Activated naive CD4-positive, alpha-beta T cell treated with anti-CD3 and anti-CD28 coated beads, Interleukin-2, amount 10 ng/mL, durations not matched to agents 7 days and 5 days (primary cell): ENCODE measurements at regions not wholly inside any gene's neighbourhood (a gene's known extent, or its start where the extent isn't known, plus 50 kb on each side); places are given as distances from the start of the nearest gene placed in this dataset.
"Not testable (repeated sequence)": the region's sequence is repeated elsewhere in the genome, so short reads cannot be mapped to it uniquely, and the experiment has no call there.

ENCODE experiments used
- CTCF ChIA-PET: fragments of 350-600 bp; sonication (Branson Sonifier 250); formaldehyde crosslinking; loops from one replicate; lab custom pipeline; 2021; ENCODE audit warnings: antibody characterized with exemption; lab: Charles Lee
- DNase-seq: peaks from one replicate; pipeline ENCODE4 v3.0.0-alpha.2; 2020
- H3K27ac Mint-ChIP-seq: one replicate; pipeline ENCODE4 v1.8.0; 2021; ENCODE audit warnings: mild to moderate bottlenecking, moderate library complexity, mixed read lengths
- H3K27me3 Mint-ChIP-seq: one replicate; pipeline ENCODE4 v1.8.0; 2021; ENCODE audit warnings: mild to moderate bottlenecking, mixed read lengths
- H3K36me3 Mint-ChIP-seq: one replicate; pipeline ENCODE4 v1.8.0; 2021; ENCODE audit warnings: mixed read lengths
- H3K4me1 Mint-ChIP-seq: one replicate; pipeline ENCODE4 v1.8.0; 2021; ENCODE audit warnings: mixed read lengths
- H3K4me3 Mint-ChIP-seq: one replicate; pipeline ENCODE4 v1.8.0; 2021; ENCODE audit warnings: mild to moderate bottlenecking, moderate library complexity, mixed read lengths
- H3K9me3 Mint-ChIP-seq: one replicate; pipeline ENCODE4 v1.8.0; 2021; ENCODE audit warnings: mixed read lengths

GRCh38 chrY:17643052-17643451 is 237.0 kb downstream of the CDY2B start:
- H3K9me3 Mint-ChIP-seq, CTCF ChIA-PET, H3K27ac Mint-ChIP-seq, DNase-seq, H3K27me3 Mint-ChIP-seq, H3K4me3 Mint-ChIP-seq, H3K4me1 Mint-ChIP-seq, H3K36me3 Mint-ChIP-seq: not testable (repeated sequence)

- H3K4me1 Mint-ChIP-seq, H3K4me3 Mint-ChIP-seq, DNase-seq, H3K9me3 Mint-ChIP-seq, H3K27ac Mint-ChIP-seq, CTCF ChIA-PET, H3K27me3 Mint-ChIP-seq, H3K36me3 Mint-ChIP-seq: not testable (repeated sequence)
These were observed 245.5 kb downstream of the CDY2B start for GRCh38 chrY:17634484-17634883.

GRCh38 chrY:17611256-17611655 is 268.8 kb downstream of the CDY2B start:
- H3K4me3 Mint-ChIP-seq, DNase-seq, H3K4me1 Mint-ChIP-seq, H3K27ac Mint-ChIP-seq, H3K27me3 Mint-ChIP-seq, H3K36me3 Mint-ChIP-seq, H3K9me3 Mint-ChIP-seq, CTCF ChIA-PET: not testable (repeated sequence)

- H3K36me3 Mint-ChIP-seq, H3K4me1 Mint-ChIP-seq, DNase-seq, CTCF ChIA-PET, H3K27me3 Mint-ChIP-seq, H3K27ac Mint-ChIP-seq, H3K4me3 Mint-ChIP-seq, H3K9me3 Mint-ChIP-seq: not testable (repeated sequence)
These were observed 269.4 kb downstream of the CDY2B start for GRCh38 chrY:17610649-17611048.

- H3K4me1 Mint-ChIP-seq, result not testable (repeated sequence)
These were observed 272.9 kb downstream of the CDY2B start for GRCh38 chrY:17607150-17607549.

GRCh38 chrY:17599263-17599662 is 280.8 kb downstream of the CDY2B start:
- not testable (repeated sequence) for H3K36me3 Mint-ChIP-seq, H3K27ac Mint-ChIP-seq

More at GRCh38 chrY:17607150-17607549, 272.9 kb downstream of the CDY2B start:
- H3K9me3 Mint-ChIP-seq, H3K27me3 Mint-ChIP-seq, H3K36me3 Mint-ChIP-seq, CTCF ChIA-PET, DNase-seq, H3K27ac Mint-ChIP-seq, H3K4me3 Mint-ChIP-seq: not testable (repeated sequence)

GRCh38 chrY:17593748-17594147 is 286.3 kb downstream of the CDY2B start:
- DNase-seq, H3K36me3 Mint-ChIP-seq, CTCF ChIA-PET, H3K9me3 Mint-ChIP-seq, H3K27ac Mint-ChIP-seq, H3K27me3 Mint-ChIP-seq, H3K4me1 Mint-ChIP-seq, H3K4me3 Mint-ChIP-seq: not testable (repeated sequence)

More at GRCh38 chrY:17599263-17599662, 280.8 kb downstream of the CDY2B start:
- CTCF ChIA-PET, DNase-seq, H3K9me3 Mint-ChIP-seq, H3K27me3 Mint-ChIP-seq, H3K4me1 Mint-ChIP-seq, H3K4me3 Mint-ChIP-seq: not testable (repeated sequence)

- DNase-seq, H3K4me3 Mint-ChIP-seq, H3K27ac Mint-ChIP-seq, CTCF ChIA-PET, H3K4me1 Mint-ChIP-seq, H3K27me3 Mint-ChIP-seq, H3K36me3 Mint-ChIP-seq, H3K9me3 Mint-ChIP-seq: not testable (repeated sequence)
These were observed 300.0 kb downstream of the CDY2B start for GRCh38 chrY:17579956-17580519.

- H3K36me3 Mint-ChIP-seq, H3K4me1 Mint-ChIP-seq, H3K27me3 Mint-ChIP-seq, H3K4me3 Mint-ChIP-seq, H3K27ac Mint-ChIP-seq, CTCF ChIA-PET, H3K9me3 Mint-ChIP-seq: not testable (repeated sequence)
- DNase-seq, result peak; percentile 5
These were observed 300.7 kb downstream of the CDY2B start for GRCh38 chrY:17579131-17579955.

GRCh38 chrY:17563114-17563513 is 316.9 kb downstream of the CDY2B start:
- DNase-seq, H3K27me3 Mint-ChIP-seq, H3K9me3 Mint-ChIP-seq, CTCF ChIA-PET, H3K27ac Mint-ChIP-seq, H3K36me3 Mint-ChIP-seq, H3K4me1 Mint-ChIP-seq, H3K4me3 Mint-ChIP-seq: not testable (repeated sequence)
